DOHH2 (cell line): ENCODE measurements at regions not wholly inside any gene's neighbourhood (a gene's known extent, or its start where the extent isn't known, plus 50 kb on each side); places are given as distances from the start of the nearest gene placed in this dataset.

ENCODE experiments used
- EZH2phosphoT487 ChIP-seq: fragments of 200-600 bp; sonication (generic); IDR thresholded peaks from 2 replicates; pipeline ENCODE4 v1.6.1; 2017; ENCODE audit warnings: borderline replicate concordance, mild to moderate bottlenecking, antibody characterized with exemption, low read length, moderate library complexity, mixed read lengths
- TF ChIP-seq, protein P1 (sequence below): fragments of 200-600 bp; sonication (generic); IDR thresholded peaks from one replicate; pipeline ENCODE4 v1.5.1; 2014; ENCODE audit warnings: antibody characterized with exemption, mild to moderate bottlenecking, low read depth, low read length; ENCODE audit not compliant: poor library complexity, severe bottlenecking

- TF ChIP-seq, protein P1, sequence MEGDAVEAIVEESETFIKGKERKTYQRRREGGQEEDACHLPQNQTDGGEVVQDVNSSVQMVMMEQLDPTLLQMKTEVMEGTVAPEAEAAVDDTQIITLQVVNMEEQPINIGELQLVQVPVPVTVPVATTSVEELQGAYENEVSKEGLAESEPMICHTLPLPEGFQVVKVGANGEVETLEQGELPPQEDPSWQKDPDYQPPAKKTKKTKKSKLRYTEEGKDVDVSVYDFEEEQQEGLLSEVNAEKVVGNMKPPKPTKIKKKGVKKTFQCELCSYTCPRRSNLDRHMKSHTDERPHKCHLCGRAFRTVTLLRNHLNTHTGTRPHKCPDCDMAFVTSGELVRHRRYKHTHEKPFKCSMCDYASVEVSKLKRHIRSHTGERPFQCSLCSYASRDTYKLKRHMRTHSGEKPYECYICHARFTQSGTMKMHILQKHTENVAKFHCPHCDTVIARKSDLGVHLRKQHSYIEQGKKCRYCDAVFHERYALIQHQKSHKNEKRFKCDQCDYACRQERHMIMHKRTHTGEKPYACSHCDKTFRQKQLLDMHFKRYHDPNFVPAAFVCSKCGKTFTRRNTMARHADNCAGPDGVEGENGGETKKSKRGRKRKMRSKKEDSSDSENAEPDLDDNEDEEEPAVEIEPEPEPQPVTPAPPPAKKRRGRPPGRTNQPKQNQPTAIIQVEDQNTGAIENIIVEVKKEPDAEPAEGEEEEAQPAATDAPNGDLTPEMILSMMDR: no peak
- TF ChIP-seq EZH2phosphoT487: no peak
These were observed 402.3 kb downstream of the LRRC70 start for GRCh38 chr5:62980884-62981283.
